B cell (primary cell): ENCODE measurements at regions not wholly inside any gene's neighbourhood (a gene's known extent, or its start where the extent isn't known, plus 50 kb on each side); places are given as distances from the start of the nearest gene placed in this dataset.

ENCODE experiments used
- ATAC-seq: fragments of 200-7000 bp; cut with Tn5 transposase; one replicate; pipeline ENCODE4 v1.10.0; 2021; ENCODE audit warnings: low read depth, mild to moderate bottlenecking, moderate number of reproducible peaks, moderate library complexity
- CTCF ChIA-PET: fragments of 350-600 bp; sonication (Branson Sonifier 250); formaldehyde crosslinking; loops from one replicate; lab custom pipeline; 2021; ENCODE audit warnings: antibody characterized with exemption, inconsistent platforms; lab: Charles Lee
- POLR2A ChIA-PET: fragments of 350-600 bp; sonication (Branson Sonifier 250); formaldehyde crosslinking; loops from one replicate; lab custom pipeline; 2021; ENCODE audit warnings: antibody characterized with exemption; lab: Charles Lee
- DNase-seq: peaks from one replicate; pipeline ENCODE4 v3.0.0; 2013
- H2AFZ ChIP-seq: 2 replicates; pipeline ENCODE4 v1.6.1; 2012; ENCODE audit warnings: mild to moderate bottlenecking, low read depth, low read length; ENCODE audit not compliant: insufficient read depth, poor library complexity, severe bottlenecking
- H3K27ac ChIP-seq, 2 donors: 1 replicate in 1 of 2; 2 replicates in 1 of 2; pipeline ENCODE4 v1.5.1; 2012 to 2013; ENCODE audit warnings: low read length in 2 of 2, mild to moderate bottlenecking in 2 of 2, moderate library complexity in 1 of 2
- H3K27me3 ChIP-seq, 4 experiments: fragments of 200-600 bp in 1 of 4; sonication (generic) in 1 of 4; replicated peaks in 1 of 4; 1 replicate in 2 of 4; 2 replicates in 2 of 4; pipeline versions ENCODE4 v1.6.1 to v1.7.0; 2013 to 2016; ENCODE audit warnings: low read length in 3 of 4, mild to moderate bottlenecking in 2 of 4, mixed read lengths in 1 of 4, moderate library complexity in 1 of 4; ENCODE audit not compliant: insufficient read depth in 4 of 4, control insufficient read depth in 3 of 4; ENCODE audit errors: control extremely low read depth in 1 of 4
- H3K36me3 ChIP-seq, 2 experiments: replicated peaks in 1 of 2; 1 replicate in 1 of 2; 2 replicates in 1 of 2; pipeline versions ENCODE4 v1.6.1 to v1.7.1; 2013; ENCODE audit warnings: low read length in 1 of 2; ENCODE audit not compliant: insufficient read depth in 2 of 2, control insufficient read depth in 1 of 2; ENCODE audit errors: control extremely low read depth in 1 of 2, extremely low read depth in 1 of 2
- H3K4me1 ChIP-seq, 2 donors: fragments of 200-600 bp in 1 of 2; sonication (generic) in 1 of 2; 1 replicate in 1 of 2; 2 replicates in 1 of 2; pipeline versions ENCODE4 v1.5.1 to v1.6.1; 2013 to 2017; ENCODE audit warnings: low read length in 2 of 2; ENCODE audit not compliant: control insufficient read depth in 2 of 2, insufficient read depth in 2 of 2
- H3K4me2 ChIP-seq: replicated peaks from 2 replicates; pipeline ENCODE3; 2012; ENCODE audit warnings: mild to moderate bottlenecking, low read depth, low read length; ENCODE audit not compliant: poor library complexity, severe bottlenecking
- H3K4me3 ChIP-seq, 5 experiments: fragments of 200-600 bp in 1 of 5; sonication (generic) in 1 of 5; 1 replicate in 3 of 5; 2 replicates in 2 of 5; pipeline versions ENCODE4 v1.5.1 to v1.7.0; 2011 to 2016; ENCODE audit warnings: low read length in 4 of 5, mild to moderate bottlenecking in 4 of 5, low read depth in 2 of 5, control low read depth in 1 of 5, moderate library complexity in 1 of 5; ENCODE audit not compliant: insufficient read depth in 1 of 5; ENCODE audit errors: control extremely low read depth in 1 of 5, extremely low read depth in 1 of 5
- H3K79me2 ChIP-seq: fragments of 200-600 bp; sonication (generic); one replicate; pipeline ENCODE4 v1.6.0; 2016; ENCODE audit warnings: low read length; ENCODE audit not compliant: control insufficient read depth, insufficient read depth
- H3K9ac ChIP-seq: fragments of 200-600 bp; sonication (generic); 2 replicates; pipeline ENCODE4 v1.6.1; 2017; ENCODE audit warnings: mild to moderate bottlenecking, low read length, moderate library complexity
- H3K9me3 ChIP-seq, 3 donors: one replicate each; pipeline versions ENCODE4 v1.6.1 to v1.7.1; 2013; ENCODE audit warnings: low read length in 2 of 3; ENCODE audit not compliant: control insufficient read depth in 2 of 3, insufficient read depth in 1 of 3; ENCODE audit errors: control extremely low read depth in 1 of 3
- H4K20me1 ChIP-seq: 2 replicates; pipeline ENCODE4 v1.6.0; 2012; ENCODE audit warnings: mild to moderate bottlenecking, low read length; ENCODE audit not compliant: insufficient read depth, control insufficient read depth, poor library complexity, severe bottlenecking
- H3K27ac Mint-ChIP-seq: one replicate; pipeline ENCODE4 v1.8.0; 2021; ENCODE audit warnings: mixed read lengths
- H3K27me3 Mint-ChIP-seq: one replicate; pipeline ENCODE4 v1.8.0; 2021; ENCODE audit warnings: mixed read lengths
- H3K4me1 Mint-ChIP-seq: one replicate; pipeline ENCODE4 v1.8.0; 2021; ENCODE audit warnings: mixed read lengths
- H3K4me3 Mint-ChIP-seq: one replicate; pipeline ENCODE4 v1.8.0; 2021; ENCODE audit warnings: mixed read lengths
- H3K9me3 Mint-ChIP-seq: one replicate; pipeline ENCODE4 v1.8.0; 2022; ENCODE audit warnings: mixed read lengths; ENCODE audit not compliant: insufficient read depth
- EZH2 ChIP-seq: IDR thresholded peaks from 2 replicates; pipeline ENCODE4 v1.6.1; 2012; ENCODE audit warnings: borderline replicate concordance, low read depth, mild to moderate bottlenecking, moderate library complexity, low read length; ENCODE audit not compliant: insufficient read depth, poor library complexity, severe bottlenecking
- whole genome bisulfite sequencing: methylation state at CpG from one replicate; pipeline ENCODE4 v1.1.5; 2013; ENCODE audit warnings: missing lambda C conversion rate; ENCODE audit not compliant: insufficient coverage; 5-methylcytosine and 5-hydroxymethylcytosine counted together
- intact Hi-C: fragments of 100-400 bp; cut with micrococcal nuclease; formaldehyde crosslinking; loops from one replicate; pipeline ENCODE4 v1.10.0; 2022
- TF ChIP-seq, protein P1 (sequence below): fragments of 200-600 bp; IDR thresholded peaks from one replicate; pipeline ENCODE4 v1.8.0; 2022; ENCODE audit warnings: antibody characterized with exemption, mild to moderate bottlenecking

DNA sequence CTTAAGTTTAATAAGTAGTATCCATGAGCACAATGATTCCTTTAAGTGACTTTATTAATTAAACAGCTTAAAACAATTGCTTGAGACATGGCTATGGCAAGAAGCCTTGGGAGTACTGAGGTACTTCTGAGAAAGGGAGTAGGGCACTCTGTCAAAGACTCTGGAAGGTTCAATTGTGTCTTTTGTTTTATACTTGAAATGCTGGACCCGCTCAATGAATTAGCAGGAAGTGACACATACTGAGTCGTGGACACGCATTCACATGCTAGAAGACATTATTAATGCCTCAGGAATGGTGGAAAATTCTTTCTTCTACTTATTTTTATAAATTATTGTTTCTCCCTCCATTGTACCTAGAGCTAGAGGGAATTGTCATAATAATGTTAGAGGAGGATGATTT, 347.3 kb upstream of the ZNF608 start:
- no peak for TF ChIP-seq EZH2
- TF ChIP-seq, protein P1, sequence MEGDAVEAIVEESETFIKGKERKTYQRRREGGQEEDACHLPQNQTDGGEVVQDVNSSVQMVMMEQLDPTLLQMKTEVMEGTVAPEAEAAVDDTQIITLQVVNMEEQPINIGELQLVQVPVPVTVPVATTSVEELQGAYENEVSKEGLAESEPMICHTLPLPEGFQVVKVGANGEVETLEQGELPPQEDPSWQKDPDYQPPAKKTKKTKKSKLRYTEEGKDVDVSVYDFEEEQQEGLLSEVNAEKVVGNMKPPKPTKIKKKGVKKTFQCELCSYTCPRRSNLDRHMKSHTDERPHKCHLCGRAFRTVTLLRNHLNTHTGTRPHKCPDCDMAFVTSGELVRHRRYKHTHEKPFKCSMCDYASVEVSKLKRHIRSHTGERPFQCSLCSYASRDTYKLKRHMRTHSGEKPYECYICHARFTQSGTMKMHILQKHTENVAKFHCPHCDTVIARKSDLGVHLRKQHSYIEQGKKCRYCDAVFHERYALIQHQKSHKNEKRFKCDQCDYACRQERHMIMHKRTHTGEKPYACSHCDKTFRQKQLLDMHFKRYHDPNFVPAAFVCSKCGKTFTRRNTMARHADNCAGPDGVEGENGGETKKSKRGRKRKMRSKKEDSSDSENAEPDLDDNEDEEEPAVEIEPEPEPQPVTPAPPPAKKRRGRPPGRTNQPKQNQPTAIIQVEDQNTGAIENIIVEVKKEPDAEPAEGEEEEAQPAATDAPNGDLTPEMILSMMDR: no peak
- Mint-ChIP-seq H3K27ac (no peak overlapping the region), H3K4me3 (no peak overlapping the region), H3K27me3 (no peaks in the 10 kb centered on the region), H3K9me3 (peaks cover 4% of the 10 kb centered on the region), H3K4me1 (no peaks in the 10 kb centered on the region)
- intact Hi-C loops: no loop called here
- Histone ChIP-seq H2AFZ (no peak overlapping the region), H3K9ac (no peak overlapping the region), H3K27me3 (no peaks in the 10 kb centered on the region), H3K27ac (no peak overlapping the region), H3K4me3 (no peak overlapping the region), H3K4me2 (no peak overlapping the region), H3K9me3 (peaks cover 0 to 1% (median 0%) of the 10 kb centered on the region in 3 donors), H4K20me1 (no peaks in the 10 kb centered on the region), H3K4me1 (no peaks in the 10 kb centered on the region), H3K36me3 (no peaks in the 10 kb centered on the region), H3K79me2 (no peaks in the 10 kb centered on the region)
- DNase-seq: no peak
- ATAC-seq: no peak
- POLR2A ChIA-PET: no interaction called here
- CTCF ChIA-PET: no interaction called here
- WGBS: no CpG with 5 or more reads among the region's 3 CpGs

DNA sequence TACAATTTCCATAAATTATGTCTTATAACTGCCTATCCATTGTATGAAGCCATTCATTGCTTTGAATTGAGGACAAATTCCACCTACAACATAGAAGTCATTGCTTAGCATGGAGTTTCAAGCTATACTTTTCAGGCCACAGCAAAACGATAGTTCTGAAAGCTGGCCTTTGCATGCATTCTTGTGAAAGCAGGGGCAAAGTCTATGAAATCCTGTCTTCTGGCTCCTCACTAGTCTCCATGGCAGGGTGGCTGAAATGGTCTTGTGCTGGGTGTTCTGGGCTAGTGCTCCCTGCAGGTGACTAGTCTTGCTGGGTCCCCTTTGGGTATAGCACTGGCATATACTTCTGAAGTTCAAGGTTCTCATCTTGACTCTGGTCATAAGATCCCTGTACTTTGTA, 353.9 kb upstream of the ZNF608 start:
- ChIA-PET POLR2A (no interaction called here), CTCF (no interaction called here)
- intact Hi-C loops: no loop called here
- H3K36me3 ChIP-seq: no peaks in the 10 kb centered on the region
- no peak overlapping the region for H3K27ac ChIP-seq
- DNase-seq (no peak), ATAC-seq (no peak)
- no peak overlapping the region for H3K9ac ChIP-seq
- Mint-ChIP-seq H3K4me1 (no peaks in the 10 kb centered on the region), H3K27me3 (no peaks in the 10 kb centered on the region), H3K9me3 (peaks cover 4% of the 10 kb centered on the region), H3K4me3 (no peak overlapping the region), H3K27ac (no peak overlapping the region)
- no peaks in the 10 kb centered on the region for H3K79me2 ChIP-seq
- H3K27me3 ChIP-seq: no peaks in the 10 kb centered on the region
- H3K4me1 ChIP-seq: no peaks in the 10 kb centered on the region
- TF ChIP-seq, protein P1: no peak
- TF ChIP-seq EZH2: no peak
- no peak overlapping the region for H2AFZ ChIP-seq
- no peaks in the 10 kb centered on the region for H3K9me3 ChIP-seq
- H3K4me2 ChIP-seq: no peak overlapping the region
- no peaks in the 10 kb centered on the region for H4K20me1 ChIP-seq
- 100% methylated on average over 1 of the region's 1 CpG for WGBS
- no peak overlapping the region for H3K4me3 ChIP-seq
